Central memory CD4-positive, alpha-beta T cell (primary cell): ENCODE measurements at regions not wholly inside any gene's neighbourhood (a gene's known extent, or its start where the extent isn't known, plus 50 kb on each side); places are given as distances from the start of the nearest gene placed in this dataset.

ENCODE experiments used
- DNase-seq: peaks from one replicate; pipeline ENCODE4 v3.0.0; 2022

DNA sequence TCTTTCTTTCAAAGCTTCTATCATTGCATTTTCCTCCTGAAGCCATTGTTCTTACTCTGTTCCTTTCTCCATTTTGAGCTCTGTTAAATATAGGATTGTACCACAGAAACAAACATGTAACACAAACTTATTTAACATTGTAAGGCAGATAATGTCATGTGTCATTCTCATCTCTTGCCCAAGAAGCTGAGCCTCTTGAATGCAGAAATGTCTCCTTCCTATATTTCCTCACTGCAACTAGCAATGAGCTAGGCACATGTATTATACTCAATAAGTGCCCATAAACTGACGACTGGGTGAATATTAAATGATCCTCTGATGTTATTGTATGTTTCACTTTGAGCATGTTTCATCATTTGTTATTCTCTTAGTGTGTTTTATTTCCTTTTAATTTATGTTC, 56.7 kb upstream of the SLC7A11 start:
- no peak for DNase-seq

GRCh38 chr4:138298431-138298830, 56.3 kb upstream of the SLC7A11 start:
- no peak for DNase-seq

GRCh38 chr4:138297743-138298405, 55.7 kb upstream of the SLC7A11 start:
- DNase-seq, result no peak

GRCh38 chr4:138292321-138292720, 50.2 kb upstream of the SLC7A11 start:
- no peak for DNase-seq
